Smooth muscle cell (in vitro differentiated cells): ENCODE measurements at regions not wholly inside any gene's neighbourhood (a gene's known extent, or its start where the extent isn't known, plus 50 kb on each side); places are given as distances from the start of the nearest gene placed in this dataset.

Experiments
- DNase-seq: peaks from one replicate; lab custom pipeline; 2025; ENCODE audit not compliant: unreplicated experiment; lab: John Stamatoyannopoulos, UW
- H2AFZ ChIP-seq: fragments of 200-600 bp; sonication (generic); 2 replicates; pipeline ENCODE4 v1.6.0; 2016; ENCODE audit warnings: antibody characterized with exemption, low read depth, mild to moderate bottlenecking
- H3F3A ChIP-seq: fragments of 200-600 bp; sonication (generic); 2 replicates; pipeline ENCODE4 v1.6.0; 2017; ENCODE audit warnings: antibody characterized with exemption, low read depth
- H3K27ac ChIP-seq: fragments of 200-600 bp; sonication (generic); 2 replicates; pipeline ENCODE4 v1.5.1; 2016; ENCODE audit warnings: low read depth, mild to moderate bottlenecking
- H3K27me3 ChIP-seq: fragments of 200-600 bp; sonication (generic); 2 replicates; pipeline ENCODE4 v1.6.1; 2016; ENCODE audit warnings: low read depth, mild to moderate bottlenecking
- H3K36me3 ChIP-seq: fragments of 200-600 bp; sonication (generic); 2 replicates; pipeline ENCODE4 v1.5.1; 2016; ENCODE audit warnings: low read depth
- H3K4me1 ChIP-seq: fragments of 200-600 bp; sonication (generic); 2 replicates; pipeline ENCODE4 v1.5.1; 2016; ENCODE audit warnings: low read depth
- H3K4me2 ChIP-seq: fragments of 200-600 bp; sonication (generic); 2 replicates; pipeline ENCODE4 v1.6.0; 2016; ENCODE audit warnings: mild to moderate bottlenecking
- H3K4me3 ChIP-seq: fragments of 200-600 bp; sonication (generic); 2 replicates; pipeline ENCODE4 v1.5.1; 2016; ENCODE audit warnings: mild to moderate bottlenecking
- H3K79me2 ChIP-seq: fragments of 200-600 bp; sonication (generic); 2 replicates; pipeline ENCODE4 v1.6.0; 2016; ENCODE audit warnings: low read depth, mild to moderate bottlenecking
- H3K9ac ChIP-seq: fragments of 200-600 bp; sonication (generic); 2 replicates; pipeline ENCODE4 v1.6.0; 2016; ENCODE audit warnings: low read depth
- H3K9me3 ChIP-seq: fragments of 200-600 bp; sonication (generic); replicated peaks from 2 replicates; pipeline ENCODE4 v1.5.1; 2016; ENCODE audit warnings: low read depth
- H4K20me1 ChIP-seq: fragments of 200-600 bp; sonication (generic); 2 replicates; pipeline ENCODE4 v1.6.0; 2016; ENCODE audit warnings: low read depth
- CTCF ChIP-seq: fragments of 200-600 bp; sonication (generic); IDR thresholded peaks from 2 replicates; pipeline ENCODE4 v1.5.1; 2017; ENCODE audit warnings: borderline replicate concordance, mild to moderate bottlenecking, antibody characterized with exemption; ENCODE audit not compliant: insufficient read depth, poor library complexity, severe bottlenecking
- WGBS: methylation state at CpG from one replicate; pipeline ENCODE4 v1.1.7; 2016; ENCODE audit warnings: low lambda C conversion rate; 5-methylcytosine and 5-hydroxymethylcytosine counted together

DNA sequence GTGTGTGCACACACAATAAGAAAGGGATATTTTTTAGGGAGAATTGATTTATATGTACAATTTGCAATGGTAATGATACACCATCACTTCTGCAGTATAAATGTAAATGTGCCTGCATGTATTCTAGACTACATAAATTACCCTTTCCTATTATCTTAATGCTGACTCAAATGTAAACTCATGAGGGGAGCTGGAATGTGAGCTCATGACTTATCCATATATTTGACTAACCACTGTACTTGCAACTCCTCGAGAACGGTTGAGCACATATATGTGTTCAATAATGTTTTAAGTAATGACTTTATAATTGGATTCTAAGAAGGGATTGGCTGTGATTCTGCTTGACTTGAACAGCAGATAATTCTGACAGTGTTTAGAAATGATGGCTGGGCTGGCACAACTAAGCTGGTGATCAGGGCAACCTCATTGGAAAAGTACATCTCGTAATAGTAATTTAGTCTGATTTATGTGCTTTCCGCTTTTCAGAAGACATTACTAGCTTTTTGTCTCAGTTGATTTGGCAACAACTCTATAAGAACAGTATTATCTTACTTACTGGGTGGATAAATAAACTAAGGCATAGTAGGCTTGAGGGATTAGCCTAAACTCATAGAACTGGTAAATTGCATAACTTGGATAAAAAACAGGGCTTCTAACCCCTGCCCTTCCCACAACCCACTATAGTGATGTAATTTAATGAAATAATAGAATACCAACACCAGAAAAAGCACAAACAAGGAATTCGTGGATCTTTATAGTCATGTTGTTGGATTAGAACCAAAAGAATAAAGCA lies 130.2 kb upstream of the SPEF2 start:
- H2AFZ ChIP-seq: no peak overlapping the region
- H3K4me1 ChIP-seq: peaks cover 11% of the 10 kb centered on the region
- no peaks in the 10 kb centered on the region for H3K79me2 ChIP-seq
- no peaks in the 10 kb centered on the region for H3K36me3 ChIP-seq
- no peak overlapping the region for H3K9ac ChIP-seq
- H4K20me1 ChIP-seq: no peaks in the 10 kb centered on the region
- no peaks in the 10 kb centered on the region for H3K27me3 ChIP-seq
- peak overlapping the region; percentile 0 for H3K4me3 ChIP-seq
- no peak for DNase-seq
- no peak for TF ChIP-seq CTCF
- H3K4me2 ChIP-seq: peak overlapping the region; percentile 41
- 13% methylated on average over 5 of the region's 5 CpGs for WGBS
- no peaks in the 10 kb centered on the region for H3K9me3 ChIP-seq
- no peaks in the 10 kb centered on the region for H3F3A ChIP-seq
- H3K27ac ChIP-seq: peak overlapping the region; percentile 51

DNA sequence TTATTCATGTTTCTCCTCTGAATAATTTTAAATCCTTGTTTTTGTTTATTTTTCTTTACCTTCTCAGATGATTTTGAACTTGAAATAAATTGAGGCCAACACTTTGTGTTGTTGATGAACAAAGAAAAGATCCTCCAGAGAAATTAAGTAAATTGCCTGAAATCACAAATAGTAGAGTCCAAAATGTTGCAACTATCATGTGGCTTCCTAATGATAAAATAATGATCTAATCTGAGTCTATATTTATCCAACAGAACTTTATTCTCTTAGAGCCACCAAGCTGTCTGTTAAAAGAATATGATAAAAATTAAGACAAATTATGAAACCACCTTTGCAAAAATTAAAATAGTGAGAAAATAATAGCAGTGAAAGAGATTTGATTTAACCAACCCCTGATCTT lies 132.2 kb upstream of the SPEF2 start:
- TF ChIP-seq CTCF: no peak
- H3K4me2 ChIP-seq: no peak overlapping the region
- H2AFZ ChIP-seq: no peak overlapping the region
- H3K79me2 ChIP-seq: no peaks in the 10 kb centered on the region
- H3K9ac ChIP-seq: no peak overlapping the region
- H3K4me3 ChIP-seq: no peak overlapping the region
- H3K27me3 ChIP-seq: no peaks in the 10 kb centered on the region
- no peaks in the 10 kb centered on the region for H3F3A ChIP-seq
- H3K4me1 ChIP-seq: peaks cover 11% of the 10 kb centered on the region
- no peaks in the 10 kb centered on the region for H3K9me3 ChIP-seq
- no peak overlapping the region for H3K27ac ChIP-seq
- DNase-seq: no peak
- H4K20me1 ChIP-seq: no peaks in the 10 kb centered on the region
- H3K36me3 ChIP-seq: no peaks in the 10 kb centered on the region

- TF ChIP-seq CTCF: no peak
- peak overlapping the region; percentile 20 for H2AFZ ChIP-seq
Observed at GRCh38 chr5:35484241-35484640, 133.4 kb upstream of the SPEF2 start.

GRCh38 chr5:35483780-35484179 lies 133.9 kb upstream of the SPEF2 start:
- Histone ChIP-seq H3K27me3 (no peaks in the 10 kb centered on the region), H3K9me3 (no peaks in the 10 kb centered on the region), H3K4me1 (peaks cover 11% of the 10 kb centered on the region), H3F3A (no peaks in the 10 kb centered on the region), H3K4me3 (peak overlapping the region; percentile 0), H4K20me1 (no peaks in the 10 kb centered on the region), H3K9ac (no peak overlapping the region), H2AFZ (peak overlapping the region; percentile 20), H3K36me3 (no peaks in the 10 kb centered on the region), H3K27ac (peak overlapping the region; percentile 72), H3K79me2 (no peaks in the 10 kb centered on the region), H3K4me2 (peak overlapping the region; percentile 46)
- no peak for DNase-seq
- TF ChIP-seq CTCF: no peak
- 78% methylated on average over 2 of the region's 2 CpGs for WGBS

More at GRCh38 chr5:35484241-35484640, 133.4 kb upstream of the SPEF2 start:
- no peaks in the 10 kb centered on the region for H3K9me3 ChIP-seq
- no peaks in the 10 kb centered on the region for H3F3A ChIP-seq
- H3K27me3 ChIP-seq: no peaks in the 10 kb centered on the region
- H3K79me2 ChIP-seq: no peaks in the 10 kb centered on the region
- no peak overlapping the region for H3K9ac ChIP-seq
- no peak for DNase-seq
- H3K27ac ChIP-seq: peak overlapping the region; percentile 72
- no peak overlapping the region for H3K4me3 ChIP-seq
- H3K4me1 ChIP-seq: peaks cover 11% of the 10 kb centered on the region
- H3K4me2 ChIP-seq: no peak overlapping the region
- H3K36me3 ChIP-seq: no peaks in the 10 kb centered on the region
- no peaks in the 10 kb centered on the region for H4K20me1 ChIP-seq
